Kidney epithelial cell (primary cell): ENCODE measurements at regions not wholly inside any gene's neighbourhood (a gene's known extent, or its start where the extent isn't known, plus 50 kb on each side); places are given as distances from the start of the nearest gene placed in this dataset.
"Not testable (repeated sequence)": the region's sequence is repeated elsewhere in the genome, so short reads cannot be mapped to it uniquely, and the experiment has no call there.

Experiments
- DNase-seq: peaks from one replicate; pipeline ENCODE4 v3.0.0-alpha.2; 2010; ENCODE audit warnings: low read depth
- H3K27me3 ChIP-seq: 2 replicates; pipeline ENCODE4 v1.6.0; 2011; ENCODE audit warnings: low read length; ENCODE audit not compliant: control insufficient read depth, insufficient read depth
- H3K36me3 ChIP-seq: 2 replicates; pipeline ENCODE4 v1.5.1; 2011; ENCODE audit warnings: low read length; ENCODE audit not compliant: control insufficient read depth, insufficient read depth
- H3K4me3 ChIP-seq: 2 replicates; pipeline ENCODE4 v1.5.1; 2011; ENCODE audit warnings: low read depth, mild to moderate bottlenecking, control low read depth, low read length
- CTCF ChIP-seq: IDR thresholded peaks from 2 replicates; pipeline ENCODE4 v1.5.1; 2011; ENCODE audit warnings: mild to moderate bottlenecking, moderate library complexity, low read length, control low read depth, inconsistent platforms; ENCODE audit not compliant: insufficient read depth, poor library complexity, severe bottlenecking

GRCh38 chr4:15332377-15332776, 95.5 kb upstream of the C1QTNF7 start:
- DNase-seq, result no peak
- H3K4me3 ChIP-seq, result no peak overlapping the region
- H3K27me3 ChIP-seq, result no peaks in the 10 kb centered on the region
- H3K36me3 ChIP-seq, result no peaks in the 10 kb centered on the region
- no peak for TF ChIP-seq CTCF

- no peak for TF ChIP-seq CTCF
- Histone ChIP-seq H3K4me3 (no peak overlapping the region), H3K36me3 (no peaks in the 10 kb centered on the region), H3K27me3 (no peaks in the 10 kb centered on the region)
- DNase-seq, result peak; percentile 65
Observed at GRCh38 chr4:15333692-15334633, 93.9 kb upstream of the C1QTNF7 start.

DNA sequence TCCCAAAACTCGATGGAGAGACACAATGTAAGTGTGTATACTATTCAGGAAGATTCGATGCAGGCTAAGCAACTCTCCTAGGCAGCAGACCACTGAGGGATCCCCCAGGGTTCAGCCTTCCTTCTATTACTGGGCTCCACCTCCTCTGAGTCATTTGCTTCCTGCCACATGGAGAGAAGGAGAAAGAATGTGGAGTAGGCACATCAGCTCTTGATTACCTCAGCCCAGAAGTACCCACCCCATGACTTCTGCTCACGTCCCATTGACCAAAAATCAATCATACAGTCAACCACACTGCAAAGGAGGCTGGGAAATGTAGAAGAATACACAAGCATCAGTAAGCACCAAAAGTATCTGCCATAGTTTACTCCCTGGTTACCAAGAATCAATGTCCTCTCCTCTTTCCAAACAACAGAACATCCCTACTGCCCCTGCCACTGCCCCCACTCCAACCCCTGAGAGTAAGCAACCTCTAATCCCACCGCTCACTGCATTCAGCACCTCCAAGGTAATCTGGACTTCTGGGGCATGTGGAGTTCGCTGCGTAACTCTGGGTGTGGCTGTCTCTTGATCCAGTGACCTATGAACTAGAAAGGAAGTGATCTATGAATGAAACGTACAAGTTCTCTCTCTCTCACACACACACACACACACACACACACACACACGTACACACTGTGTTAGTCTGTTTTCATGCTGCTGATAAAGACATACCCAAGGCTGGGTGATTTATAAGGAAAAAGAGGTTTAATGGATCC, 91.2 kb upstream of the C1QTNF7 start:
- no peak for TF ChIP-seq CTCF
- Histone ChIP-seq H3K4me3 (no peak overlapping the region), H3K27me3 (no peaks in the 10 kb centered on the region), H3K36me3 (no peaks in the 10 kb centered on the region)
- DNase-seq, result peak; percentile 84

DNA sequence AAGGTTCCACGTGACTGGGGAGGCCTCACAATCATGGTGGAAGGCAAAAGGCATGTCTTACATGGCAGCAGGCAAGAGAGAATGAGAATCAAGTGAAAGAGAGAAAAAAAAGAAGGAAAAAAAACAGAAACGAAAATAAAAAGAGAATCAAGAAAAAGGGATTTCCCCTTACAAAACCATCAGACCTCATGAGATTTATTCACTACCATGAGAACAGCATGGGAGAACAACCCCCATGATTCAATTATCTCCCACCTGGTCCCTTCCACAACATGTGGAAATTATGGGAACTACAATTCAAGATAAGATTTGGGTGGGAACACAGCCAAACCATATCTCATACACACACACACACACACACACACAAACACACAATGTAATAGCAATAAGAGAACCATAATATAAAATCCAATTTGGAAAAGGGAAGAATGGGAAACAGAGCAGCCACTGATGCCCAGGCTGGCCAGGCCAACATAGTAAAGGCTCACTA, 90.6 kb upstream of the C1QTNF7 start:
- not testable (repeated sequence) for H3K27me3 ChIP-seq, H3K36me3 ChIP-seq, DNase-seq, H3K4me3 ChIP-seq

DNA sequence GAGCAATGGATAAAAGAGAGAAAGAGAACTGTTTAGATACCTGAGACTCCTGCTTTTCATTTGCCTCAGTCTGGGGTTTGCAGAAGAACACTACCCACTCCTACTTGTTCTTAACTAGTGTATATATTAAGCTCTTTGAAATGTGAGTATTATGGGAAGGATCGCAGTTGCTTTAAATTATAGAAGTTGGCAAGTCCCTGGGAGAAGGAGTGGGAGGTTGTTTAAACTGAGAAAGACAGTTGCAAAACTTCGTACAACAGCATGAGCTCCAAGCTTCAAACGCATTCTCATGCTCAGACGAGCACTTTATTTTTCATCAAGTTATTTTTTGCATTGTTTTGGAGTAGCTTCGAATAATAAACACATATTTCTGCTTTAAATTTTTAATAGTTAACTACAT, 88.1 kb upstream of the C1QTNF7 start:
- no peaks in the 10 kb centered on the region for H3K27me3 ChIP-seq
- H3K4me3 ChIP-seq, result no peak overlapping the region
- DNase-seq, result no peak
- no peaks in the 10 kb centered on the region for H3K36me3 ChIP-seq
- no peak for TF ChIP-seq CTCF

DNA sequence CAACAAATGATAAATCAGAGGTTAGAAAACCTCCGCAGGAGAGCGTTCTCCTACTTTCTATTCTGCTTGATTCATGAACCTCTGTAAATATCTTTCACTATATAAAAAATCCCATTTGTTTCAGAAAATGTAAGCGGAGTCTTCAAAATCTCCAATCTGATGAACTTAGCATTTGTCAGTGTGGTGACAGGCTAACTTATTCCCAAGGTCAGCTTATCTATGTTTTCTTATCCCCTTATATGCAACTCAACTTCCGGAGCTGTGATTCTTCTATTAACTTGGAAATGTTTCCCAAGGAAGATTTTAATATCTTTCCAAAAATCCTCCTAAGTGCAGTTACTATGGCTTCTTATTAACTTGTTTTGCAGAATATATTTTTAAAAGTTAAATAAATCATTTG, 87.5 kb upstream of the C1QTNF7 start:
- Histone ChIP-seq H3K4me3 (no peak overlapping the region), H3K27me3 (no peaks in the 10 kb centered on the region), H3K36me3 (no peaks in the 10 kb centered on the region)
- TF ChIP-seq CTCF, result no peak
- DNase-seq, result no peak
